Liver (tissue), 8 donors: ENCODE measurements at regions not wholly inside any gene's neighbourhood (a gene's known extent, or its start where the extent isn't known, plus 50 kb on each side); places are given as distances from the start of the nearest gene placed in this dataset.
A peak's percentile ranks its signal among the peaks of the same experiment; 100 is the strongest.

Source experiments
- DNase-seq: peaks from one replicate; pipeline ENCODE4 v3.0.0-alpha.2; 2017; ENCODE audit warnings: low spot score
- H3K27ac ChIP-seq, 2 donors: one replicate each; pipeline ENCODE4 v1.7.0; 2013; ENCODE audit warnings: inconsistent platforms in 2 of 2, low read length in 2 of 2, control low read depth in 1 of 2, low read depth in 1 of 2, mild to moderate bottlenecking in 1 of 2
- H3K27me3 ChIP-seq, 4 donors: one replicate each; pipeline versions ENCODE4 v1.6.1 to v1.7.0; 2013; ENCODE audit warnings: low read length in 3 of 4, inconsistent platforms in 1 of 4, mild to moderate bottlenecking in 1 of 4, moderate library complexity in 1 of 4; ENCODE audit not compliant: control insufficient read depth in 4 of 4, insufficient read depth in 4 of 4
- H3K36me3 ChIP-seq, 4 donors: one replicate each; pipeline versions ENCODE4 v1.6.1 to v1.7.0; 2013; ENCODE audit warnings: low read length in 3 of 4, mild to moderate bottlenecking in 3 of 4, low read depth in 1 of 4, moderate library complexity in 1 of 4; ENCODE audit not compliant: control insufficient read depth in 4 of 4, insufficient read depth in 3 of 4
- H3K4me1 ChIP-seq, 4 donors: one replicate each; pipeline versions ENCODE4 v1.6.1 to v1.7.0; 2013; ENCODE audit warnings: low read length in 3 of 4, mild to moderate bottlenecking in 3 of 4, moderate library complexity in 1 of 4; ENCODE audit not compliant: control insufficient read depth in 4 of 4, insufficient read depth in 4 of 4
- H3K4me3 ChIP-seq, 3 donors: one replicate each; pipeline versions ENCODE4 v1.6.1 to v1.7.0; 2013; ENCODE audit warnings: low read length in 3 of 3, control low read depth in 1 of 3, low read depth in 1 of 3, mild to moderate bottlenecking in 1 of 3
- H3K9ac ChIP-seq, 2 donors: one replicate each; pipeline ENCODE4 v1.7.0; 2013; ENCODE audit warnings: low read length in 2 of 2, mild to moderate bottlenecking in 2 of 2, moderate library complexity in 2 of 2, control low read depth in 1 of 2, low read depth in 1 of 2
- H3K9me3 ChIP-seq, 4 donors: one replicate each; pipeline versions ENCODE4 v1.6.1 to v1.7.0; 2013; ENCODE audit warnings: low read length in 3 of 4; ENCODE audit not compliant: control insufficient read depth in 4 of 4
- ATF3 ChIP-seq: IDR thresholded peaks from 2 replicates; pipeline ENCODE4 v1.6.1; 2016; ENCODE audit warnings: antibody characterized with exemption
- EGR1 ChIP-seq, 2 donors: IDR thresholded peaks; 2 replicates each; pipeline ENCODE4 v1.6.1; 2016 to 2018; ENCODE audit warnings: antibody characterized with exemption in 2 of 2, low read depth in 2 of 2
- FOXA1 ChIP-seq: IDR thresholded peaks from 2 replicates; pipeline ENCODE4 v1.6.1; 2016; ENCODE audit warnings: antibody characterized with exemption
- FOXA2 ChIP-seq: IDR thresholded peaks from 2 replicates; pipeline ENCODE4 v1.6.1; 2016; ENCODE audit warnings: antibody characterized with exemption
- GABPA ChIP-seq, 2 donors: IDR thresholded peaks in 1 of 2; conservative IDR thresholded peaks in 1 of 2; 2 replicates each; pipeline ENCODE4 v1.6.1; 2016; ENCODE audit warnings: antibody characterized with exemption in 2 of 2, mild to moderate bottlenecking in 1 of 2, moderate library complexity in 1 of 2
- HNF4A ChIP-seq, 2 donors: conservative IDR thresholded peaks; 2 replicates each; pipeline ENCODE4 v1.6.1; 2016; ENCODE audit warnings: antibody characterized with exemption in 2 of 2, mild to moderate bottlenecking in 2 of 2
- HNF4G ChIP-seq: IDR thresholded peaks from 2 replicates; pipeline ENCODE4 v1.6.1; 2016; ENCODE audit warnings: antibody characterized with exemption
- JUND ChIP-seq, 2 donors: IDR thresholded peaks; 2 replicates each; pipeline ENCODE4 v1.6.1; 2016; ENCODE audit warnings: antibody characterized with exemption in 2 of 2
- NR2F2 ChIP-seq: IDR thresholded peaks from 2 replicates; pipeline ENCODE4 v1.6.1; 2016; ENCODE audit warnings: antibody characterized with exemption
- RAD21 ChIP-seq, 2 donors: IDR thresholded peaks; 2 replicates each; pipeline ENCODE4 v1.6.1; 2016; ENCODE audit warnings: antibody characterized with exemption in 2 of 2, mild to moderate bottlenecking in 2 of 2
- RXRA ChIP-seq, 2 donors: IDR thresholded peaks; 2 replicates each; pipeline ENCODE4 v1.6.1; 2017 to 2018; ENCODE audit warnings: antibody characterized with exemption in 2 of 2, mild to moderate bottlenecking in 1 of 2
- SP1 ChIP-seq: IDR thresholded peaks from 2 replicates; pipeline ENCODE4 v1.6.1; 2018; ENCODE audit warnings: antibody characterized with exemption, mild to moderate bottlenecking
- TAF1 ChIP-seq: conservative IDR thresholded peaks from 2 replicates; pipeline ENCODE4 v1.6.1; 2016; ENCODE audit warnings: antibody characterized with exemption, mild to moderate bottlenecking
- YY1 ChIP-seq: IDR thresholded peaks from 2 replicates; pipeline ENCODE4 v1.6.1; 2016; ENCODE audit warnings: antibody characterized with exemption, mild to moderate bottlenecking
- ZBTB33 ChIP-seq: IDR thresholded peaks from 2 replicates; pipeline ENCODE4 v1.6.1; 2016; ENCODE audit warnings: antibody characterized with exemption
- WGBS: extraction: QIAGEN DNeasy Blood & Tissue Kit; methylation state at CpG from one replicate; pipeline ENCODE4 v1.1.7; 2013; 5-methylcytosine and 5-hydroxymethylcytosine counted together
- TF ChIP-seq, protein P1 (sequence below): IDR thresholded peaks from 2 replicates; pipeline ENCODE4 v1.6.1; 2016; ENCODE audit warnings: antibody characterized with exemption, mild to moderate bottlenecking
- TF ChIP-seq, protein P2 (sequence below): fragments of 150-350 bp; IDR thresholded peaks from 2 replicates; pipeline ENCODE4 v1.5.1; 2017; ENCODE audit warnings: improper control_type of control experiment, low read depth, low read length; ENCODE audit not compliant: missing input control
- TF ChIP-seq, protein P3 (sequence below): IDR thresholded peaks from 2 replicates; pipeline ENCODE4 v1.6.1; 2016; ENCODE audit warnings: antibody characterized with exemption
- donor health status: healthy.
- donor health status: healthy.
- donor health status: healthy.
- donor health status: healthy.
- donor health status: healthy.

- H3K27me3 ChIP-seq, result no peaks in the 10 kb centered on the region
- no peak overlapping the region for H3K27ac ChIP-seq
- DNase-seq, result no peak
Measured at GRCh38 chr12:127005406-127005805, 1261.6 kb upstream of the TMEM132C start.

GRCh38 chr12:127006972-127007371 is 1260.0 kb upstream of the TMEM132C start:
- TF ChIP-seq ZBTB33 (no peak), ATF3 (no peak), GABPA (IDR thresholded peaks at IDR 0.05 in 1 of 2, conservative IDR thresholded peaks at IDR 0.05 in 1 of 2) (no peak), HNF4A (conservative IDR thresholded peaks at IDR 0.05) (peak; percentile 49 to 83), TAF1 (no peak), HNF4G (no peak), FOXA2 (peak; percentile 46), RXRA (IDR thresholded peaks at IDR 0.05) (peak in 1 of 2 donors; percentile 75), EGR1 (IDR thresholded peaks at IDR 0.05; ENCODE audit: low read depth in 2 of 2) (no peak), FOXA1 (no peak), YY1 (peak; percentile 33), NR2F2 (no peak), RAD21 (IDR thresholded peaks at IDR 0.05) (no peak), SP1 (no peak), JUND (IDR thresholded peaks at IDR 0.05) (no peak)
- TF ChIP-seq, protein P1, sequence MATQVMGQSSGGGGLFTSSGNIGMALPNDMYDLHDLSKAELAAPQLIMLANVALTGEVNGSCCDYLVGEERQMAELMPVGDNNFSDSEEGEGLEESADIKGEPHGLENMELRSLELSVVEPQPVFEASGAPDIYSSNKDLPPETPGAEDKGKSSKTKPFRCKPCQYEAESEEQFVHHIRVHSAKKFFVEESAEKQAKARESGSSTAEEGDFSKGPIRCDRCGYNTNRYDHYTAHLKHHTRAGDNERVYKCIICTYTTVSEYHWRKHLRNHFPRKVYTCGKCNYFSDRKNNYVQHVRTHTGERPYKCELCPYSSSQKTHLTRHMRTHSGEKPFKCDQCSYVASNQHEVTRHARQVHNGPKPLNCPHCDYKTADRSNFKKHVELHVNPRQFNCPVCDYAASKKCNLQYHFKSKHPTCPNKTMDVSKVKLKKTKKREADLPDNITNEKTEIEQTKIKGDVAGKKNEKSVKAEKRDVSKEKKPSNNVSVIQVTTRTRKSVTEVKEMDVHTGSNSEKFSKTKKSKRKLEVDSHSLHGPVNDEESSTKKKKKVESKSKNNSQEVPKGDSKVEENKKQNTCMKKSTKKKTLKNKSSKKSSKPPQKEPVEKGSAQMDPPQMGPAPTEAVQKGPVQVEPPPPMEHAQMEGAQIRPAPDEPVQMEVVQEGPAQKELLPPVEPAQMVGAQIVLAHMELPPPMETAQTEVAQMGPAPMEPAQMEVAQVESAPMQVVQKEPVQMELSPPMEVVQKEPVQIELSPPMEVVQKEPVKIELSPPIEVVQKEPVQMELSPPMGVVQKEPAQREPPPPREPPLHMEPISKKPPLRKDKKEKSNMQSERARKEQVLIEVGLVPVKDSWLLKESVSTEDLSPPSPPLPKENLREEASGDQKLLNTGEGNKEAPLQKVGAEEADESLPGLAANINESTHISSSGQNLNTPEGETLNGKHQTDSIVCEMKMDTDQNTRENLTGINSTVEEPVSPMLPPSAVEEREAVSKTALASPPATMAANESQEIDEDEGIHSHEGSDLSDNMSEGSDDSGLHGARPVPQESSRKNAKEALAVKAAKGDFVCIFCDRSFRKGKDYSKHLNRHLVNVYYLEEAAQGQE, result no peak
- TF ChIP-seq, protein P2, sequence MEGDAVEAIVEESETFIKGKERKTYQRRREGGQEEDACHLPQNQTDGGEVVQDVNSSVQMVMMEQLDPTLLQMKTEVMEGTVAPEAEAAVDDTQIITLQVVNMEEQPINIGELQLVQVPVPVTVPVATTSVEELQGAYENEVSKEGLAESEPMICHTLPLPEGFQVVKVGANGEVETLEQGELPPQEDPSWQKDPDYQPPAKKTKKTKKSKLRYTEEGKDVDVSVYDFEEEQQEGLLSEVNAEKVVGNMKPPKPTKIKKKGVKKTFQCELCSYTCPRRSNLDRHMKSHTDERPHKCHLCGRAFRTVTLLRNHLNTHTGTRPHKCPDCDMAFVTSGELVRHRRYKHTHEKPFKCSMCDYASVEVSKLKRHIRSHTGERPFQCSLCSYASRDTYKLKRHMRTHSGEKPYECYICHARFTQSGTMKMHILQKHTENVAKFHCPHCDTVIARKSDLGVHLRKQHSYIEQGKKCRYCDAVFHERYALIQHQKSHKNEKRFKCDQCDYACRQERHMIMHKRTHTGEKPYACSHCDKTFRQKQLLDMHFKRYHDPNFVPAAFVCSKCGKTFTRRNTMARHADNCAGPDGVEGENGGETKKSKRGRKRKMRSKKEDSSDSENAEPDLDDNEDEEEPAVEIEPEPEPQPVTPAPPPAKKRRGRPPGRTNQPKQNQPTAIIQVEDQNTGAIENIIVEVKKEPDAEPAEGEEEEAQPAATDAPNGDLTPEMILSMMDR, result no peak
- no peak overlapping the region for H3K9ac ChIP-seq
- peak overlapping the region in 1 of 2 donors; percentile 20 for H3K27ac ChIP-seq
- H3K27me3 ChIP-seq, result peaks cover 0 to 1% (median 0%) of the 10 kb centered on the region in 4 donors
- 53% methylated on average over 9 of the region's 9 CpGs for WGBS
- no peak for DNase-seq
- H3K36me3 ChIP-seq, result no peaks in the 10 kb centered on the region
- H3K4me1 ChIP-seq, result peaks cover 2 to 43% (median 20%) of the 10 kb centered on the region in 4 donors
- H3K9me3 ChIP-seq, result no peaks in the 10 kb centered on the region
- no peak overlapping the region for H3K4me3 ChIP-seq

More at GRCh38 chr12:127005406-127005805, 1261.6 kb upstream of the TMEM132C start:
- peak; percentile 64 to 86 for TF ChIP-seq HNF4A (conservative IDR thresholded peaks at IDR 0.05)
- TF ChIP-seq RAD21 (IDR thresholded peaks at IDR 0.05), result no peak
- TF ChIP-seq YY1, result peak; percentile 50
- TF ChIP-seq, protein P2, result no peak
- peak in 1 of 2 donors; percentile 49 for TF ChIP-seq RXRA (IDR thresholded peaks at IDR 0.05)
- TF ChIP-seq, protein P3, sequence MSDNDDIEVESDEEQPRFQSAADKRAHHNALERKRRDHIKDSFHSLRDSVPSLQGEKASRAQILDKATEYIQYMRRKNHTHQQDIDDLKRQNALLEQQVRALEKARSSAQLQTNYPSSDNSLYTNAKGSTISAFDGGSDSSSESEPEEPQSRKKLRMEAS, result no peak
- TF ChIP-seq NR2F2, result no peak
- TF ChIP-seq ATF3, result no peak
- no peak for TF ChIP-seq JUND (IDR thresholded peaks at IDR 0.05)
- TF ChIP-seq FOXA1, result no peak
- TF ChIP-seq TAF1, result no peak
- TF ChIP-seq FOXA2, result no peak
- TF ChIP-seq HNF4G, result no peak
- no peak overlapping the region for H3K4me3 ChIP-seq
- no peaks in the 10 kb centered on the region for H3K9me3 ChIP-seq
- H3K4me1 ChIP-seq, result peaks cover 2 to 43% (median 20%) of the 10 kb centered on the region in 4 donors
- 78% methylated on average over 3 of the region's 3 CpGs for WGBS
- no peak overlapping the region for H3K9ac ChIP-seq
- H3K36me3 ChIP-seq, result no peaks in the 10 kb centered on the region
